Mucosa of descending colon (tissue), 3 donors: ENCODE measurements at regions not wholly inside any gene's neighbourhood (a gene's known extent, or its start where the extent isn't known, plus 50 kb on each side); places are given as distances from the start of the nearest gene placed in this dataset.

ENCODE experiments used
- ATAC-seq: fragments of 200-7000 bp; cut with Tn5 transposase; one replicate; pipeline ENCODE4 v1.9.1; 2020; ENCODE audit warnings: mild to moderate bottlenecking, moderate library complexity
- DNase-seq, 3 donors: peaks; one replicate each; pipeline ENCODE4 v3.0.0-alpha.2; 2020
- H3K36me3 ChIP-seq: fragments of 200-600 bp; one replicate; pipeline ENCODE4 v1.8.0; 2021; ENCODE audit warnings: low read depth, mild to moderate bottlenecking
- H3K4me1 ChIP-seq: fragments of 200-600 bp; one replicate; pipeline ENCODE4 v1.8.0; 2021; ENCODE audit warnings: low read depth, mild to moderate bottlenecking
- H3K4me3 ChIP-seq: fragments of 200-600 bp; one replicate; pipeline ENCODE4 v1.8.0; 2021; ENCODE audit warnings: mild to moderate bottlenecking
- H3K9me3 ChIP-seq: fragments of 200-600 bp; one replicate; pipeline ENCODE4 v1.8.0; 2021; ENCODE audit warnings: mild to moderate bottlenecking
- CTCF ChIP-seq: fragments of 200-600 bp; IDR thresholded peaks from one replicate; pipeline ENCODE4 v1.8.0; 2022; ENCODE audit warnings: antibody characterized with exemption, mild to moderate bottlenecking
- intact Hi-C, 2 donors: fragments of 100-400 bp; cut with DNase I in 1 of 2; cut with micrococcal nuclease in 1 of 2; formaldehyde crosslinking; loops; one replicate each; pipeline versions ENCODE4 v1.11.0 to v1.11.1; 2022; cut with DNase I, micrococcal nuclease
- donor health status: DM: no; HTN: no; CAD: no; lungs with moderate emphysema.
- donor health status: DM: no; HTN: no; CAD: no.
- donor health status: DM: no; HTN: yes; CAD: no.

GRCh38 chr6:132219901-132220300 lies 181.4 kb downstream of the MOXD1 start:
- no peak for ATAC-seq
- intact Hi-C loops: loop anchor here (5.0 to 10.0 kb wide), 2 partner anchors 293 to 295 kb away; no protein-coding TSS in a partner anchor

GRCh38 chr6:132218059-132218696 lies 183.1 kb downstream of the MOXD1 start:
- no peaks in the 10 kb centered on the region for H3K36me3 ChIP-seq
- ATAC-seq (no peak), DNase-seq (no peak)
- TF ChIP-seq CTCF: no peak
- intact Hi-C loops: loop anchor here (5.0 to 10.0 kb wide), 2 partner anchors 291 to 293 kb away; no protein-coding TSS in a partner anchor
- H3K4me1 ChIP-seq: no peaks in the 10 kb centered on the region
- no peaks in the 10 kb centered on the region for H3K9me3 ChIP-seq
- no peak overlapping the region for H3K4me3 ChIP-seq

More at GRCh38 chr6:132219901-132220300, 181.4 kb downstream of the MOXD1 start:
- TF ChIP-seq CTCF: no peak
- Histone ChIP-seq H3K36me3 (no peaks in the 10 kb centered on the region), H3K4me1 (no peaks in the 10 kb centered on the region), H3K9me3 (no peaks in the 10 kb centered on the region), H3K4me3 (no peak overlapping the region)
- DNase-seq: no peak

GRCh38 chr6:132215805-132216204 lies 185.5 kb downstream of the MOXD1 start:
- intact Hi-C loops: loop anchor here (5.0 to 10.0 kb wide), 2 partner anchors 289 to 291 kb away; no protein-coding TSS in a partner anchor
- no peak overlapping the region for H3K4me3 ChIP-seq

GRCh38 chr6:132214716-132215115 lies 186.6 kb downstream of the MOXD1 start:
- Histone ChIP-seq H3K9me3 (no peaks in the 10 kb centered on the region), H3K4me3 (no peak overlapping the region), H3K36me3 (no peaks in the 10 kb centered on the region), H3K4me1 (no peaks in the 10 kb centered on the region)
- intact Hi-C loops: loop anchor here (5.0 to 10.0 kb wide), 2 partner anchors 287 to 290 kb away; no protein-coding TSS in a partner anchor
- no peak for DNase-seq
- no peak for TF ChIP-seq CTCF
- ATAC-seq: no peak

More at GRCh38 chr6:132215805-132216204, 185.5 kb downstream of the MOXD1 start:
- DNase-seq (no peak), ATAC-seq (no peak)
- no peaks in the 10 kb centered on the region for H3K9me3 ChIP-seq
- no peaks in the 10 kb centered on the region for H3K36me3 ChIP-seq
- H3K4me1 ChIP-seq: no peaks in the 10 kb centered on the region
- no peak for TF ChIP-seq CTCF

GRCh38 chr6:132213732-132214131 lies 187.5 kb downstream of the MOXD1 start:
- ATAC-seq: no peak
- H3K9me3 ChIP-seq: no peaks in the 10 kb centered on the region
- intact Hi-C loops: loop anchor here in 1 of 2 donors (10.0 kb wide), 1 partner anchor 289 kb away; no protein-coding TSS in a partner anchor
- TF ChIP-seq CTCF: no peak
- H3K4me3 ChIP-seq: no peak overlapping the region
- H3K4me1 ChIP-seq: no peaks in the 10 kb centered on the region
- DNase-seq: no peak
- H3K36me3 ChIP-seq: no peaks in the 10 kb centered on the region
